Body of pancreas (tissue), 4 donors: ENCODE measurements at regions not wholly inside any gene's neighbourhood (a gene's known extent, or its start where the extent isn't known, plus 50 kb on each side); places are given as distances from the start of the nearest gene placed in this dataset.

Source experiments
- ATAC-seq: fragments of 150-250 bp; one replicate; pipeline ENCODE4 v1.9.1; 2016
- DNase-seq, 4 donors: peaks; one replicate each; pipeline ENCODE4 v3.0.0-alpha.2; 2019
- H3K27ac ChIP-seq, 4 donors: fragments of 200-600 bp; sonication (generic); 1 replicate in 3 of 4; 2 replicates in 1 of 4; pipeline versions ENCODE4 v1.5.1 to v1.6.1; 2016 to 2019; ENCODE audit warnings: mild to moderate bottlenecking in 1 of 4, mixed read lengths in 1 of 4, moderate library complexity in 1 of 4
- H3K27me3 ChIP-seq, 2 donors: fragments of 200-600 bp; sonication (generic); one replicate each; pipeline ENCODE4 v1.6.0; 2016; ENCODE audit warnings: mild to moderate bottlenecking in 1 of 2
- H3K36me3 ChIP-seq, 2 donors: fragments of 200-600 bp; sonication (generic); replicated peaks in 1 of 2; 2 replicates each; pipeline ENCODE4 v1.5.1; 2016; ENCODE audit warnings: low read depth in 2 of 2; ENCODE audit not compliant: insufficient read depth in 1 of 2
- H3K4me1 ChIP-seq: fragments of 200-600 bp; sonication (generic); one replicate; pipeline ENCODE4 v1.6.0; 2016
- H3K4me3 ChIP-seq, 2 donors: fragments of 200-600 bp; sonication (generic); 1 replicate in 1 of 2; 2 replicates in 1 of 2; pipeline ENCODE4 v1.5.1; 2016 to 2019
- H3K9me3 ChIP-seq, 3 donors: fragments of 200-600 bp; sonication (generic); 1 replicate in 2 of 3; 2 replicates in 1 of 3; pipeline ENCODE4 v1.5.1; 2016
- POLR2A ChIP-seq, 3 donors: fragments of 450-650 bp; IDR thresholded peaks; one replicate each; pipeline ENCODE4 v1.6.1; 2016; ENCODE audit warnings: antibody characterized with exemption in 3 of 3, mild to moderate bottlenecking in 2 of 3
- WGBS, 2 donors: methylation state at CpG; one replicate each; pipeline ENCODE4 v1.1.5; 2017; 5-methylcytosine and 5-hydroxymethylcytosine counted together
- intact Hi-C: fragments of 100-400 bp; cut with DNase I; formaldehyde crosslinking; loops from one replicate; pipeline ENCODE4 v1.15.1; 2023
- TF ChIP-seq, protein P1 (sequence below), 7 experiments: fragments of 450-650 bp in 4 of 7; fragments of 200-600 bp in 3 of 7; sonication (generic) in 3 of 7; IDR thresholded peaks; one replicate each; pipeline ENCODE4 v1.5.1; 2016 to 2019; ENCODE audit warnings: antibody characterized with exemption in 7 of 7

DNA sequence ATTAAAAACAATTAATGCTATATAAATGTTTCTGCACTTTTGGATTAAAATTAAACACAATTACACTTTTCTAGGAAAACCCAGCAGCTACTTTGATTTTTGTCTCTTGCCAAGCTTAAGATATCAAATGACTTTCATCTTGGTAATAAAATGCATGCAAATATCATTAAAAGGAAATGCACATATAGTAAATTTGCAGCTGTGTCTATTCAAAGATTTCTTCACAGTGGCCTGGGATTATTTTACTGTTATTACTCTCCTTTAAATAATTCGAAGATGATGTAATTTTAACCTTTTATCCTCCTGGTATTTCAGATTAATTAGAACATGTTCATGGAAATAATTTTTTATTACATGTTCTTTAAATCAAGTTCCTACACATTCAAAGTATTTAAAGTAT is 529.5 kb upstream of the RGMB start:
- no peaks in the 10 kb centered on the region for H3K9me3 ChIP-seq
- DNase-seq = no peak
- H3K27me3 ChIP-seq = no peaks in the 10 kb centered on the region
- 40 to 58% methylated on average over 1 of the region's 1 CpG for WGBS, 2 donors
- intact Hi-C loops = no loop called here
- no peaks in the 10 kb centered on the region for H3K4me1 ChIP-seq
- no peak for TF ChIP-seq POLR2A (IDR thresholded peaks at IDR 0.05)
- TF ChIP-seq, protein P1, sequence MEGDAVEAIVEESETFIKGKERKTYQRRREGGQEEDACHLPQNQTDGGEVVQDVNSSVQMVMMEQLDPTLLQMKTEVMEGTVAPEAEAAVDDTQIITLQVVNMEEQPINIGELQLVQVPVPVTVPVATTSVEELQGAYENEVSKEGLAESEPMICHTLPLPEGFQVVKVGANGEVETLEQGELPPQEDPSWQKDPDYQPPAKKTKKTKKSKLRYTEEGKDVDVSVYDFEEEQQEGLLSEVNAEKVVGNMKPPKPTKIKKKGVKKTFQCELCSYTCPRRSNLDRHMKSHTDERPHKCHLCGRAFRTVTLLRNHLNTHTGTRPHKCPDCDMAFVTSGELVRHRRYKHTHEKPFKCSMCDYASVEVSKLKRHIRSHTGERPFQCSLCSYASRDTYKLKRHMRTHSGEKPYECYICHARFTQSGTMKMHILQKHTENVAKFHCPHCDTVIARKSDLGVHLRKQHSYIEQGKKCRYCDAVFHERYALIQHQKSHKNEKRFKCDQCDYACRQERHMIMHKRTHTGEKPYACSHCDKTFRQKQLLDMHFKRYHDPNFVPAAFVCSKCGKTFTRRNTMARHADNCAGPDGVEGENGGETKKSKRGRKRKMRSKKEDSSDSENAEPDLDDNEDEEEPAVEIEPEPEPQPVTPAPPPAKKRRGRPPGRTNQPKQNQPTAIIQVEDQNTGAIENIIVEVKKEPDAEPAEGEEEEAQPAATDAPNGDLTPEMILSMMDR (IDR thresholded peaks at IDR 0.05) = no peak
- no peak overlapping the region for H3K4me3 ChIP-seq
- no peak for ATAC-seq
- H3K27ac ChIP-seq = no peak overlapping the region
- no peaks in the 10 kb centered on the region for H3K36me3 ChIP-seq

DNA sequence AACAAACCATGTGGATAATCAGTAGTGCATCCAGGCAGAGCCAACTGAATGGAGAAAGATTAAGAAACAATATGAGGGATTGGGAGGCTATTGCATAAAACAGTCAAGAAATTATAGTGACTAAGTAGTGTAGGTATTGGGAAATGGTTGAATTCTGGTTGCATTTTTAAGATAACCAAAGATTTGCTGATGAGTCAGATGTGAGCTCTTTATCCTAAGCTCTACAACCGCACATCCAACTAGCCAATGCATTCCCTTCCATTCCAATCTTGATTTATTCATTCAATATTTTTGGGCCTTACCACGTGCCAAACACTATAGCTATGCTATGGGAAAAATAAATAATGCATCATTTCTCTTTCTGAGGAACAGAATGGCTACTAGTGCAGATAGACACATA is 524.5 kb upstream of the RGMB start:
- H3K4me3 ChIP-seq = no peak overlapping the region
- H3K36me3 ChIP-seq = no peaks in the 10 kb centered on the region
- no peaks in the 10 kb centered on the region for H3K27me3 ChIP-seq
- no peak for ATAC-seq
- no peak for DNase-seq
- no peaks in the 10 kb centered on the region for H3K9me3 ChIP-seq
- intact Hi-C loops = no loop called here
- TF ChIP-seq, protein P1 (IDR thresholded peaks at IDR 0.05) = no peak
- no peak for TF ChIP-seq POLR2A (IDR thresholded peaks at IDR 0.05)
- 67% methylated on average over 2 of the region's 2 CpGs for WGBS, 2 donors
- H3K27ac ChIP-seq = no peak overlapping the region
- no peaks in the 10 kb centered on the region for H3K4me1 ChIP-seq

DNA sequence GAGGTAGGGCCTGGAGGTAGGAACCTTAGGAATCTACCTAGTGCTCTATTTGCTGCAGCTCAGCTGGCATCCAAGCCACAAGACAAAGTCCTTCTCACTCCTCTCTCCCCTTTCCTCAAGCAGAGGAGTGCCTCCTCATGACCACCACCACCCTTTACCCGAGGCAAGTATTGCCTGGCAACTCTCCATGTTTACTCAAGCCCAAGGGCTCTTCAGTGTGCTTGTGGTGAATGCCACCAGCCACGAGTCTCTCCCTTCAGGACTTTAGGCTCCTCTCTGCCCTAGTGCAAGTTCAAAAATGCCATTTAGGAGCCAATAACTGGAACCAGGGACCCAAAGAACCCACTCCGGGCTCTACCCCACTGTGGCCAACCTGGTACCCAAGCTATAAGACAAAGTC is 514.5 kb upstream of the RGMB start:
- Histone ChIP-seq H3K9me3 (no peaks in the 10 kb centered on the region), H3K27ac (no peak overlapping the region), H3K36me3 (no peaks in the 10 kb centered on the region), H3K27me3 (no peaks in the 10 kb centered on the region), H3K4me1 (no peaks in the 10 kb centered on the region), H3K4me3 (no peak overlapping the region)
- intact Hi-C loops = no loop called here
- ATAC-seq (no peak), DNase-seq (no peak)
- whole genome bisulfite sequencing, 2 donors = 57 to 67% methylated on average over 3 of the region's 3 CpGs
- TF ChIP-seq POLR2A (IDR thresholded peaks at IDR 0.05) = no peak
- TF ChIP-seq, protein P1 (IDR thresholded peaks at IDR 0.05) = no peak

DNA sequence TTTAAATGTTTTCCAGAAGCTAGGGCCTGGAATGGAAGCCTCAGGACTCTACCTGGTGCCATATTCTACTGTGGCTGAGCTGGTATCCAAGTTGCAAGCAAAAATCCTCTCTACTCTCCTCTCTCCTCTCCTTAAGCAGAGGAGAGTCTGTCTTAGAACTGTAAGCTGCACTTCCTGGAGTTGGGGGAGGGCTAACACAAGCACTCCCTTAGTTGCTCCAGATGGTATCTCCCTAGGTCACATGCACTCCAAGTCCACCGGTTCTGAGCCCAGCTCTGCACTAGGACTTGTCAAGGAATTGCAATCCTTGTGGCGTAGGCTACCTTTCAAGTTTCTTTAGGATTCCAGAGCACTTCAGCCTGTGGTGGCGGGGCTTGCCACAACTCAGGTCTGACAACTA is 513.9 kb upstream of the RGMB start:
- ATAC-seq (no peak), DNase-seq (no peak)
- WGBS, 2 donors = 87 to 97% methylated on average over 3 of the region's 3 CpGs
- intact Hi-C loops = no loop called here
- no peak for TF ChIP-seq POLR2A (IDR thresholded peaks at IDR 0.05)
- TF ChIP-seq, protein P1 (IDR thresholded peaks at IDR 0.05) = no peak
- Histone ChIP-seq H3K27ac (no peak overlapping the region), H3K27me3 (no peaks in the 10 kb centered on the region), H3K9me3 (no peaks in the 10 kb centered on the region), H3K4me3 (no peak overlapping the region), H3K36me3 (no peaks in the 10 kb centered on the region), H3K4me1 (no peaks in the 10 kb centered on the region)

DNA sequence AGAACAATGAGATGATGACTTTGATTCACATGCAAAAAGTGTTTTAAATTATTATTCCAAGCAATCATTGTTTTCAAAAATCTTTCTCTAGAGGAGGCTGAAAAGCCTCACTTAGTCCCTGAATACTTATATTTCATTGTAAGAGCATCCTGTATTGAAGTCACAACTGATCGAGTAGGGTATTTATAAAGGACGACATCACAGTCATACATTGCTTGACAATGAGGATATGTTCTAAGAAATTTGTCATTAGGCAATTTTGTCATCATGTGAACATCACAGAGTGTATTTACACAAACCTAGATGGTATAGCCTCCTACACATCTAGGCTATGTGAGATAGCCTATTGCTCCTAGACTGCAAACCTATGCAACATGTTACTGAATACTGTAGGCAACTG is 510.4 kb upstream of the RGMB start:
- intact Hi-C loops = no loop called here
- TF ChIP-seq, protein P1 (IDR thresholded peaks at IDR 0.05) = no peak
- TF ChIP-seq POLR2A (IDR thresholded peaks at IDR 0.05) = no peak
- no peaks in the 10 kb centered on the region for H3K27me3 ChIP-seq
- no peaks in the 10 kb centered on the region for H3K36me3 ChIP-seq
- H3K4me1 ChIP-seq = no peaks in the 10 kb centered on the region
- WGBS, 2 donors = 86 to 96% methylated on average over 2 of the region's 2 CpGs
- no peak for ATAC-seq
- H3K4me3 ChIP-seq = no peak overlapping the region
- H3K9me3 ChIP-seq = no peaks in the 10 kb centered on the region
- H3K27ac ChIP-seq = no peak overlapping the region
- no peak for DNase-seq
